Fibroblast of the aortic adventitia (primary cell): ENCODE measurements at regions not wholly inside any gene's neighbourhood (a gene's known extent, or its start where the extent isn't known, plus 50 kb on each side); places are given as distances from the start of the nearest gene placed in this dataset.

Source experiments
- DNase-seq: peaks from one replicate; pipeline ENCODE4 v3.0.0-alpha.2; 2010; ENCODE audit warnings: low read depth
- H3K4me3 ChIP-seq: 2 replicates; pipeline ENCODE4 v1.5.1; 2011; ENCODE audit warnings: low read depth, mild to moderate bottlenecking, control low read depth, low read length, moderate library complexity
- CTCF ChIP-seq: IDR thresholded peaks from 2 replicates; pipeline ENCODE4 v1.5.1; 2011; ENCODE audit warnings: mild to moderate bottlenecking, low read length, control low read depth, inconsistent platforms; ENCODE audit not compliant: insufficient read depth

GRCh38 chr10:10845826-10846503 is 171.7 kb upstream of the CELF2 start:
- H3K4me3 ChIP-seq = no peak overlapping the region
- TF ChIP-seq CTCF = no peak
- DNase-seq = no peak

GRCh38 chr10:10846504-10846900 is 171.2 kb upstream of the CELF2 start:
- TF ChIP-seq CTCF = no peak
- H3K4me3 ChIP-seq = no peak overlapping the region
- DNase-seq = no peak

GRCh38 chr10:10847387-10847786 is 170.3 kb upstream of the CELF2 start:
- H3K4me3 ChIP-seq = no peak overlapping the region
- no peak for DNase-seq
- no peak for TF ChIP-seq CTCF

GRCh38 chr10:10848488-10849111 is 169.1 kb upstream of the CELF2 start:
- H3K4me3 ChIP-seq = no peak overlapping the region
- no peak for DNase-seq
- TF ChIP-seq CTCF = no peak

- no peak for DNase-seq
- no peak overlapping the region for H3K4me3 ChIP-seq
- no peak for TF ChIP-seq CTCF
These were observed 168.4 kb upstream of the CELF2 start for GRCh38 chr10:10849306-10849705.

- H3K4me3 ChIP-seq = no peak overlapping the region
- no peak for TF ChIP-seq CTCF
- DNase-seq = peak; percentile 8
These were observed 167.5 kb upstream of the CELF2 start for GRCh38 chr10:10850214-10850613.
